Cardiac muscle cell (in vitro differentiated cells and primary cell): ENCODE measurements at regions not wholly inside any gene's neighbourhood (a gene's known extent, or its start where the extent isn't known, plus 50 kb on each side); places are given as distances from the start of the nearest gene placed in this dataset.

Experiments
- DNase-seq, 2 donors: peaks; one replicate each; pipeline versions ENCODE4 v3.0.0 to v3.0.0-alpha.2; 2010 to 2017; ENCODE audit warnings: low read depth in 1 of 2, low spot score in 1 of 2
- H3K27ac ChIP-seq: fragments of 200-600 bp; sonication (generic); 2 replicates; pipeline ENCODE4 v1.5.1; 2016
- H3K27me3 ChIP-seq: fragments of 200-600 bp; sonication (generic); 2 replicates; pipeline ENCODE4 v1.6.0; 2016; ENCODE audit warnings: control low read depth
- H3K36me3 ChIP-seq: fragments of 200-600 bp; sonication (generic); 2 replicates; pipeline ENCODE4 v1.5.1; 2016; ENCODE audit warnings: control low read depth
- H3K4me1 ChIP-seq: fragments of 200-600 bp; sonication (generic); 2 replicates; pipeline ENCODE4 v1.8.1; 2017; ENCODE audit warnings: low read depth, mild to moderate bottlenecking, mixed run types
- H3K4me3 ChIP-seq: fragments of 200-600 bp; sonication (generic); 2 replicates; pipeline ENCODE4 v1.5.1; 2016; ENCODE audit warnings: mild to moderate bottlenecking
- H3K9me3 ChIP-seq: fragments of 200-600 bp; sonication (generic); 2 replicates; pipeline ENCODE4 v1.5.1; 2017; ENCODE audit warnings: low read depth, mild to moderate bottlenecking, control low read depth
- TF ChIP-seq, protein P1 (sequence below): IDR thresholded peaks from 2 replicates; pipeline ENCODE4 v1.5.1; 2012; ENCODE audit warnings: low read depth, mild to moderate bottlenecking, low read length

DNA sequence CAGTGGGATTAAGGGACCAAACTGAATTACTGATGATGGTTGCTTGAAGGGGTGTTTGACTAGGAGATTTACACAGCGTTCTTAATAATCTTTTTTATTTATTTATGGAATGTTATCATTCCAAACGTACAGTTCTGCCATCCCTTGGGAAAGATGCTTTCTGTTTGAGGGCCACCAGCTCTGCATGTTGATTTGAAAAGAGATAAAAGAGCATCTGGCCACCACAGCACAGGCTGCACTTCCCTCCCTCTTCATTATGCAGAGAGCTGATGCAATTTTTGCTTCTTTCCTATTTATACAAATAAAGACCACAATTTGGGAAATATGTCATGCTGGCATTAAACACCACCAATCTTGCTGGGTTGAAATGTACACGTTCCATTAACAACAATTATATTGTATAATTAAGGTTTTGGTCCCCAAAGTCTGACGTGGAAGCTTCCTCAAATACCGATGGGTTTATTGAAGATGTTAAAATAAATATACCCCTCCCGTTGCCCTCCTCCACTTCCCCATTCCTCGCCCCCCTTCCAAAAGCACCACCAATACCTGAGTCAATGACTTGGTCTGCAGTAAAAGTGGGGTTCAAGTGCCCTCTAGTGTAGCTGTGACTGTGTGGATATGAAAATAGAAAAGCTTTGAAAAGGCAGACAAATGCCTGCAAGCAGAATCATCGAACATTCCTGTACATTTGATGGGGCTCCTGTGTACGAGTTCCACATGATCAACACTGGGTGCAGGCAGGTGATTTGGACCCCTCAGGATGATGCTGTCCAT lies 211.9 kb downstream of the HRH4 start:
- Histone ChIP-seq H3K9me3 (no peaks in the 10 kb centered on the region), H3K27ac (no peak overlapping the region), H3K4me3 (no peak overlapping the region), H3K27me3 (no peaks in the 10 kb centered on the region), H3K4me1 (no peaks in the 10 kb centered on the region), H3K36me3 (no peaks in the 10 kb centered on the region)
- peak in 1 of 2 donors; percentile 2 for DNase-seq
- TF ChIP-seq, protein P1, sequence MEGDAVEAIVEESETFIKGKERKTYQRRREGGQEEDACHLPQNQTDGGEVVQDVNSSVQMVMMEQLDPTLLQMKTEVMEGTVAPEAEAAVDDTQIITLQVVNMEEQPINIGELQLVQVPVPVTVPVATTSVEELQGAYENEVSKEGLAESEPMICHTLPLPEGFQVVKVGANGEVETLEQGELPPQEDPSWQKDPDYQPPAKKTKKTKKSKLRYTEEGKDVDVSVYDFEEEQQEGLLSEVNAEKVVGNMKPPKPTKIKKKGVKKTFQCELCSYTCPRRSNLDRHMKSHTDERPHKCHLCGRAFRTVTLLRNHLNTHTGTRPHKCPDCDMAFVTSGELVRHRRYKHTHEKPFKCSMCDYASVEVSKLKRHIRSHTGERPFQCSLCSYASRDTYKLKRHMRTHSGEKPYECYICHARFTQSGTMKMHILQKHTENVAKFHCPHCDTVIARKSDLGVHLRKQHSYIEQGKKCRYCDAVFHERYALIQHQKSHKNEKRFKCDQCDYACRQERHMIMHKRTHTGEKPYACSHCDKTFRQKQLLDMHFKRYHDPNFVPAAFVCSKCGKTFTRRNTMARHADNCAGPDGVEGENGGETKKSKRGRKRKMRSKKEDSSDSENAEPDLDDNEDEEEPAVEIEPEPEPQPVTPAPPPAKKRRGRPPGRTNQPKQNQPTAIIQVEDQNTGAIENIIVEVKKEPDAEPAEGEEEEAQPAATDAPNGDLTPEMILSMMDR = no peak

GRCh38 chr18:24674200-24674599 lies 213.8 kb downstream of the HRH4 start:
- TF ChIP-seq, protein P1 = no peak
- Histone ChIP-seq H3K36me3 (no peaks in the 10 kb centered on the region), H3K4me3 (no peak overlapping the region), H3K9me3 (no peaks in the 10 kb centered on the region), H3K27me3 (no peaks in the 10 kb centered on the region), H3K4me1 (no peaks in the 10 kb centered on the region), H3K27ac (no peak overlapping the region)
- DNase-seq = no peak

DNA sequence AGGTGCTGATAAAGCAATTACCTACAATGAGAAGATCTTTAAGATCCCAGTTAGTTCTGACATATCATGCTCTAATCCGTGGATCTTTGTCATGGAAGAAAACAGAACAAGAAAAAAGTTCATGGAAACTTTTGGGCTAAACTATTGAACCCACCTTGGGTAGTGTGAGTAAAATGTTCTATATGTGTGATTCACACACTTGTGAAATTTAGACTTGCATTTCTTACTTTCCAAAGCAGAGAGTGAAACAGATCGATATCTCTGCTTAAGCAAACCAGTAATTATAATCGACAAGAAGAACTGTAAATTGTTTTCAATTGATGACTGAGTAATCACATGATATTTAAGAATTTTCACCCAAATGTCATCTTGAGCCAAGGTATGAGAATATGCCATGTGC lies 214.2 kb downstream of the HRH4 start:
- Histone ChIP-seq H3K9me3 (no peaks in the 10 kb centered on the region), H3K27ac (no peak overlapping the region), H3K4me3 (no peak overlapping the region), H3K36me3 (no peaks in the 10 kb centered on the region), H3K27me3 (no peaks in the 10 kb centered on the region), H3K4me1 (no peaks in the 10 kb centered on the region)
- TF ChIP-seq, protein P1 = no peak
- no peak for DNase-seq

GRCh38 chr18:24677011-24677410 lies 216.6 kb downstream of the HRH4 start:
- no peaks in the 10 kb centered on the region for H3K9me3 ChIP-seq
- H3K27ac ChIP-seq = no peak overlapping the region
- no peak overlapping the region for H3K4me3 ChIP-seq
- no peaks in the 10 kb centered on the region for H3K27me3 ChIP-seq
- TF ChIP-seq, protein P1 = no peak
- H3K36me3 ChIP-seq = no peaks in the 10 kb centered on the region
- H3K4me1 ChIP-seq = no peaks in the 10 kb centered on the region
- no peak for DNase-seq

- TF ChIP-seq, protein P1 = no peak
Observed at GRCh38 chr18:24678107-24678506, 217.7 kb downstream of the HRH4 start.

More at GRCh38 chr18:24678107-24678506, 217.7 kb downstream of the HRH4 start:
- Histone ChIP-seq H3K9me3 (no peaks in the 10 kb centered on the region), H3K27ac (no peak overlapping the region), H3K36me3 (no peaks in the 10 kb centered on the region), H3K27me3 (no peaks in the 10 kb centered on the region), H3K4me3 (no peak overlapping the region), H3K4me1 (no peaks in the 10 kb centered on the region)
- no peak for DNase-seq
